ENCODE measurements at regions not wholly inside any gene's neighbourhood (a gene's known extent, or its start where the extent isn't known, plus 50 kb on each side); places are given as distances from the start of the nearest gene placed in this dataset.
"Not testable (repeated sequence)": the region's sequence is repeated elsewhere in the genome, so short reads cannot be mapped to it uniquely, and the experiment has no call there.

DNA sequence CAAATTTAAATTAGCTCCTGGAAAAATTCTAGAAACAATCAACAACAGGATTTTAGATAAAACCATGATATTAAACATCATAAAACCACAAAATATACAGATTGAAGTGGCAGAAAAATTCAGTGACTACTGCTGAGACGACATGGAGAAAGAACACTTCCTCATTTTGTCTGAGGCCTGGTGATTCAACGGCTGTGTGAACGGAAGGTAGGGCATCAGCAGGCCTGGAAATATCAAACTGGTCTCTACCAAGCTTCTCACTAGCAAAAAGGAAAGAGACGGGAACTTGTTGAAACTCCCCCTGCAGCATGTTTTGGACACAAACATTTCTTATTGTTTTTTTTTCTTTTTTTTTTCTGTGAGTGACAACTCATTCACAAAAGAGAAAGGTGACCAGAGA lies 58.0 kb upstream of the AHI1 start:
- Histone ChIP-seq H3K4me2 (no peak overlapping the region), H3K9ac (no peak overlapping the region), H3K27ac (no peak overlapping the region), H3K4me1 (ENCODE audit: low read depth, poor library complexity, severe bottlenecking) (no peaks in the 10 kb centered on the region), H3K4me3 (IDR thresholded peaks at IDR 0.05; ENCODE audit: insufficient read depth, low read depth, low read length) (no peak overlapping the region), H3K36me3 (ENCODE audit: insufficient read depth) (no peaks in the 10 kb centered on the region), H4K20me1 (ENCODE audit: insufficient read depth) (no peaks in the 10 kb centered on the region), H3K27me3 (ENCODE audit: insufficient read depth, low read depth) (no peaks in the 10 kb centered on the region), H3K79me2 (ENCODE audit: insufficient read depth, low read depth) (no peaks in the 10 kb centered on the region), H2AFZ (ENCODE audit: low read depth) (no peak overlapping the region)
- TF ChIP-seq CTCF (conservative IDR thresholded peaks at IDR 0.05; ENCODE audit: low read depth, low read length): no peak

DNA sequence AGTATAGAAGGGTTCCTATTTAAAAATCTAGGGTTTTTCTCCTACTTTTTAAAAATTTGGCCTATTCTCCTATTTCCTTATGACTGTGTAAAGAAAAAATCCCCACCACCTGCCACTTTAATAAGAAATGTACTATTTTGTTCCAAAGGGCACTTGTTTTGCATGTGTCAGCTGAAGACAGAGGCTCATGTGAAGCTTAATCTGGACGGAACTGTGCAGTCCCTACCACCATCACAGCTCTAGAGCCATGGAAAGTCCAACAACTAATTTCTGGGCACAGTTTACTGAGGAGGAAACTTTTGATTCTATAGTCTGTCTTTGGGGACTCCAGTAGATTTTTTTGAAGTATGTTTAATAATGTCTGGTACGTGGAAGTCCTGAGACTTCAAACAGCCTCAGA lies 60.0 kb upstream of the AHI1 start:
- Histone ChIP-seq H3K4me2 (no peak overlapping the region), H3K4me1 (ENCODE audit: low read depth, poor library complexity, severe bottlenecking) (no peaks in the 10 kb centered on the region), H3K27ac (no peak overlapping the region), H3K4me3 (IDR thresholded peaks at IDR 0.05; ENCODE audit: insufficient read depth, low read depth, low read length) (no peak overlapping the region), H3K9ac (no peak overlapping the region), H3K36me3 (ENCODE audit: insufficient read depth) (no peaks in the 10 kb centered on the region), H2AFZ (ENCODE audit: low read depth) (no peak overlapping the region), H4K20me1 (ENCODE audit: insufficient read depth) (no peaks in the 10 kb centered on the region), H3K79me2 (ENCODE audit: insufficient read depth, low read depth) (no peaks in the 10 kb centered on the region), H3K27me3 (ENCODE audit: insufficient read depth, low read depth) (no peaks in the 10 kb centered on the region)
- no peak for TF ChIP-seq CTCF (conservative IDR thresholded peaks at IDR 0.05; ENCODE audit: low read depth, low read length)

DNA sequence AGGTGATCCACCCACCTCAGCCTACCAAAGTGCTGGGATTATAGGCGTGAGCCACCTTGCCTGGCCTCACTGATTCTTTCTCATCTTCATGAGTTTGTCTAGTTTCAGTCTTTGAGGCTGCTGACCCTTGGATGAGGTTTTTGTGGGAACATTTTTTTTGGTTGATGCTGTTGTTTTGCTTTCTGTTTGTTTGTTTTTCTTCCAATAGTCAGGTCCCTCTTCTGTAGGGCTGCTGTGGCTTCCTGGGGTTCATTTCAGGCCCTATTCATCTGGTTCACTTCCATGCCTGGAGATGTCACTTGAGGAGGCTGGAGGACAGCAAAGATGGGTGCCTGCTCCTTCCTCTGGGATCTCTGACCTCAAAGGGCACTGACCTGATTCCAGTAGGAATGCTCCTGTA lies 68.1 kb upstream of the AHI1 start:
- H4K20me1 ChIP-seq (ENCODE audit: insufficient read depth); H3K4me3 ChIP-seq (IDR thresholded peaks at IDR 0.05; ENCODE audit: insufficient read depth, low read depth, low read length); H3K27ac ChIP-seq; H3K27me3 ChIP-seq (ENCODE audit: insufficient read depth, low read depth); H3K9ac ChIP-seq; H3K79me2 ChIP-seq (ENCODE audit: insufficient read depth, low read depth); H2AFZ ChIP-seq (ENCODE audit: low read depth); H3K4me1 ChIP-seq (ENCODE audit: low read depth, poor library complexity, severe bottlenecking); H3K36me3 ChIP-seq (ENCODE audit: insufficient read depth): not testable (repeated sequence)
- H3K4me2 ChIP-seq: peak overlapping the region; percentile 13; the same call in 1 of the 2 replicates

- no peak overlapping the region for H3K27ac ChIP-seq
- H2AFZ ChIP-seq (ENCODE audit: low read depth): no peak overlapping the region
- H3K79me2 ChIP-seq (ENCODE audit: insufficient read depth, low read depth): no peaks in the 10 kb centered on the region
- H3K4me2 ChIP-seq: no peak overlapping the region
- H4K20me1 ChIP-seq (ENCODE audit: insufficient read depth): no peaks in the 10 kb centered on the region
- no peak overlapping the region for H3K4me3 ChIP-seq (IDR thresholded peaks at IDR 0.05; ENCODE audit: insufficient read depth, low read depth, low read length)
- no peaks in the 10 kb centered on the region for H3K36me3 ChIP-seq (ENCODE audit: insufficient read depth)
- no peaks in the 10 kb centered on the region for H3K27me3 ChIP-seq (ENCODE audit: insufficient read depth, low read depth)
- TF ChIP-seq CTCF (conservative IDR thresholded peaks at IDR 0.05; ENCODE audit: low read depth, low read length): no peak
- H3K4me1 ChIP-seq (ENCODE audit: low read depth, poor library complexity, severe bottlenecking): peaks cover 8% of the 10 kb centered on the region
- no peak overlapping the region for H3K9ac ChIP-seq
Measured at GRCh38 chr6:135566311-135567068, 69.0 kb upstream of the AHI1 start.

DNA sequence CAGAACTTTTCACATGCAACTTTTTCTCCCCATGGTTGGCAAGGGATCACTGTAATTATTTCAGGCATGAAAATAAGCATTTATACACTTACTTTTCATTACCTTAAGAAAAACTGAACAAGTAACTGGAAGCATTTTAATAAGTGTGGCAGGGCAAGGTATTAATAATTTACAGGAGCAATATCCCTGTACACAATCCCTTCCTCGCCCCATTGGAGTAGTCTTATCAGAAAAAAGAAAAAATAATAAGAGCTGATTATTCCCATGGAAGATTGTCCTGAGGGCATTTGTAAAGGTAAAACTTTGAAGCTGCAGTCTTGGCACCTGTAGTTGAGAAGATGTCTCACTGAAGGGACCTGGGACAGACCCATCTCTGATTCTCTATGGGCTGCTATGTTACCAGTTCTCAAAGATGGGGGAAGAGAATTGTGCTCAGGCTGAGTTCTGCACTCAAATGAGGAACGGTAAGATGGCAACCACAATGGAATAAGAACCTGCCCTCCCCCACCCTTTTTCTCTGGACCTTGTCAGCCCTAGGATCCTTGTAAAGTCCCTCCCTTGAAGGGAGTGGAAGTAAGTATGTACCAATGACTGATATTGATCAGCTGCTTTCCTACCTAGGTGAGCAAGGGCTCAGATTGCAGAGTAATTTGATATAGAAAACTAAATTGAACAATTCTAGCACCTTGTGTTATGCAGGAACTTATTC lies 70.0 kb upstream of the AHI1 start:
- Histone ChIP-seq H2AFZ (ENCODE audit: low read depth) (no peak overlapping the region), H3K27ac (no peak overlapping the region), H3K4me3 (IDR thresholded peaks at IDR 0.05; ENCODE audit: insufficient read depth, low read depth, low read length) (no peak overlapping the region), H3K27me3 (ENCODE audit: insufficient read depth, low read depth) (no peaks in the 10 kb centered on the region), H3K36me3 (ENCODE audit: insufficient read depth) (no peaks in the 10 kb centered on the region), H3K79me2 (ENCODE audit: insufficient read depth, low read depth) (no peaks in the 10 kb centered on the region), H3K4me2 (no peak overlapping the region), H4K20me1 (ENCODE audit: insufficient read depth) (no peaks in the 10 kb centered on the region), H3K9ac (no peak overlapping the region), H3K4me1 (ENCODE audit: low read depth, poor library complexity, severe bottlenecking) (peaks cover 8% of the 10 kb centered on the region)
- TF ChIP-seq CTCF (conservative IDR thresholded peaks at IDR 0.05; ENCODE audit: low read depth, low read length): no peak
